NCI-H1417 (cell line): ENCODE measurements at regions not wholly inside any gene's neighbourhood (a gene's known extent, or its start where the extent isn't known, plus 50 kb on each side); places are given as distances from the start of the nearest gene placed in this dataset.

Experiments used
- DNase-seq, 3 experiments: peaks; one replicate each; lab custom pipeline; 2025; lab: John Stamatoyannopoulos, UW

- no peak for DNase-seq
Observed at GRCh38 chr2:117712684-117713083, 101.8 kb upstream of the DDX18 start.

DNA sequence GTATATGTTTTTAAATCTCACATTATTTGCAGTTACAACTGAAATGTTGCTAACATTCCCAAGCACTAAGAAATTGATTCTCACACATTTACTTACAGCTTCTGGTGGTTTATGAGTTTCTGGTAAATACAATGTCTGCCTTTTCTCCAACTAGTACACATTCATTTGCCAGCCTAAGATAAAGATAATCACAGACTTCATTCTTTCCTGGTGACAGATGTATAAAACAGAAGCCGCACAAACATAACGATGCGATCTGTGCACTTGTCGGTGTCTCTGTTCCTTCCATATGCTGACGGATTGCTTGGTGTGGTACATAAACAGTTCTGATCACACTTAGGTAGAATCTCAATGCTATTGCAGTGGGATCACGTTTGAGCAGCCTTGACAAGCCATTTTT lies 100.4 kb upstream of the DDX18 start:
- no peak for DNase-seq

GRCh38 chr2:117714745-117715417 lies 99.6 kb upstream of the DDX18 start:
- DNase-seq, result peak in 1 of 3 experiments; percentile 3

DNA sequence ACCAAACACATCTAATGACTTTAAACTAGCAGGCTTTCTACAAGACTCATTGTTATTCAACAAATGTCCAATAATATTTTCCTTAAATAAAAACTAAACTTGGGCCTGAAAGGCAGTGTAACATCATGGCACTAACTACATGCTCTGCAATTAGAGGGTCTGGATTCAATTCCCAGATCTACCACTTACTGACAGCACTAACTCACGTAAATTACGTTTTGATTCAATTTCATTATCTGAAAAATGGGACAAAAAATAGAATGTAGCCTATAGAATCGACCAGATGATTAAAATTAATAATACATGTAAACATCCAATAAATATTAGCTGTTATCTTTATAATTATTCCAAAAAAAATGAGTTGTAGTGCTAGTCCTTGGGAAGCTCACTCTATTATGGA lies 98.0 kb upstream of the DDX18 start:
- DNase-seq, result no peak

- DNase-seq, result no peak
Observed at GRCh38 chr2:117717072-117717471, 97.4 kb upstream of the DDX18 start.

DNA sequence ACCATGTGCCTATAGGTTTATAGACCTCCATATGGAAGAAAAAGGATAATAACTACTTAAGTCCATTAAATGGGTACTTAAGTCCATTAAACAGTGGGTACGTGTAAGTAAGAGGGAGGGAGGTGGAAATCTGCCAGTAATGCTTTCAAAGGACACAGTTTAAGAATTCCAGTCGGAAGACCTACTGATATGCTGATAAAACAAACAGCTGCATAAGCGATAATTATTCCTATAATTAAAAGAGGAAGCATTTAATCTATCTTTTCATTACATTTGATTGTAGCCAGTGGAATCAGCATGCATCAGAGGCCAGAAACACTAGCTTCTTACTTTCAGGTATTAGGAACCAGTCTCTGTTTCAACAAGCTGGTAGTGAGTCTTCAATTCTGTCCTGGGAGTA lies 96.4 kb upstream of the DDX18 start:
- peak in 1 of 3 experiments; percentile 61 for DNase-seq

DNA sequence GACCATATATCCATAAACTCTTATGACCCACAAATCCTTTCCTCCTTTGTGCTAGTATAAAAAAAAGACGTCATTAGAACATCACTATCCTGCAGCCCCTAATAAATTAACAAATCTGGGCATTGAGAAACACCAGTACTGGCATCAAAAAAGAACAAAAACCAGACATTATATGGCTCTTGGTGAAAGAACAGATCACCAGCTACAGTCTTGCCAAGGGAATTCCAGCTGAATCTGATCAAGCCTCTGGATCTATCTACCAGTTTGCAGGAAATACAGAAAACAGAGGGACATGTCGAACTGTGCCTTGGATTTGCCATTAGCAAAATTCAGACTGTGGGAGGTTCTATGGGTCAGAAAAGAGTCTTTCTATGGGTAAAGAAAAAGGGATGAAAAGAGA lies 93.7 kb upstream of the DDX18 start:
- DNase-seq, result no peak

- DNase-seq, result no peak
Observed at GRCh38 chr2:117723483-117723882, 91.0 kb upstream of the DDX18 start.

- DNase-seq, result peak in 1 of 3 experiments; percentile 8
Observed at GRCh38 chr2:117723888-117724434, 90.5 kb upstream of the DDX18 start.

DNA sequence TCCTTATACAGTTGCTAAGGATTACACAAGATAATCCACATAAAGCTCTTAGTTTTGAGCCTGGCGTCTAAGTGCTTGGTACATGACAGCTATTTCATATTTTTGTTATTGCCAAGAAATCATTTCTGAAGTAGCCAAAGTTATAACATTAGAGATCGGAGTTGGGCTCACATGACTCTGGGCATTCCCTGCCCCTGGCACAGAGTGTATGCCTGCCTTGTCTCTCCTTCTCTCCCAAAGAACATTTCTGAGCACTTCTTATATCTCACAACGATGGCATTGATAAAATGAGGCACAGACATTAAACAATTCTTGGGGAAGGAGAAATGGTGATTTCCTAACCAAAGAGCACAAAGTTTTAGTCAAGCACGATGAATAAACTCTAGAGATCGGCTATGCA lies 87.7 kb upstream of the DDX18 start:
- DNase-seq, result no peak

- DNase-seq, result no peak
Observed at GRCh38 chr2:117737846-117738245, 76.6 kb upstream of the DDX18 start.

GRCh38 chr2:117738991-117739839 lies 75.3 kb upstream of the DDX18 start:
- no peak for DNase-seq

DNA sequence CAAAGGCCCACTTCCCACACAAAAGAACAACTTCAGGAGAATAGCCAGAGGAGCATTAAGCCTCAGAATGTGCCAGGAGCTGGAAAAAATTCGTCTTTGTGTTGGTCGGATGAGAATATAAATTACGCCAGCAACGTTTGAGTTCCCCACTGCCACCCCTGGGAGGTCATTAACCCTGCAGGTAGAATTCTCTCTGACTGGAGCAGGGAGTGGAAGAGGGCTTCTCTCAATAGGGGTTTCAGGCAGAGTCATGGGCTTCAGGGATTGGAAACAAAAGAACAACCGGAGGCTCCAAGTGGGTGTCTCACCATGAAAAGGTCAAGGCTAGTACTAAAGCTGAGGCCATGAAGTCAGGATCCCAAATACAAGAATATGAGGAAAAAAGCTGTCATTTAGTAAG lies 69.0 kb upstream of the DDX18 start:
- DNase-seq, result no peak

- no peak for DNase-seq
Observed at GRCh38 chr2:117755768-117756167, 58.7 kb upstream of the DDX18 start.

- no peak for DNase-seq
Observed at GRCh38 chr2:117760916-117761315, 53.6 kb upstream of the DDX18 start.

GRCh38 chr2:117762454-117762853 lies 52.0 kb upstream of the DDX18 start:
- DNase-seq, result no peak

- DNase-seq, result no peak
Observed at GRCh38 chr2:117763804-117764203, 50.7 kb upstream of the DDX18 start.
